Kidney (tissue), 13 donors: ENCODE measurements at regions not wholly inside any gene's neighbourhood (a gene's known extent, or its start where the extent isn't known, plus 50 kb on each side); places are given as distances from the start of the nearest gene placed in this dataset.
A peak's percentile ranks its signal among the peaks of the same experiment; 100 is the strongest.

Experiments
- DNase-seq, 5 donors: peaks; one replicate each; pipeline ENCODE4 v3.0.0-alpha.2; 2013 to 2020
- FAIRE-seq: peaks from 2 replicates; lab custom pipeline; 2012; peaks lifted over from hg19 to GRCh38; lab: Jason Lieb, UNC
- H3K27ac ChIP-seq, 2 donors: one replicate each; pipeline ENCODE4 v1.7.0; 2013; ENCODE audit warnings: low read depth in 2 of 2, low read length in 2 of 2, inconsistent platforms in 1 of 2
- H3K27me3 ChIP-seq: one replicate; pipeline ENCODE4 v1.7.1; 2013; ENCODE audit warnings: low read length, inconsistent platforms; ENCODE audit not compliant: control insufficient read depth, insufficient read depth
- H3K36me3 ChIP-seq, 3 donors: one replicate each; pipeline versions ENCODE4 v1.7.0 to v1.7.1; 2013; ENCODE audit warnings: low read length in 3 of 3, control low read depth in 1 of 3, inconsistent platforms in 1 of 3; ENCODE audit not compliant: insufficient read depth in 3 of 3, control insufficient read depth in 2 of 3
- H3K4me1 ChIP-seq, 3 donors: one replicate each; pipeline versions ENCODE4 v1.7.0 to v1.7.1; 2013; ENCODE audit warnings: low read length in 3 of 3, inconsistent platforms in 1 of 3, low read depth in 1 of 3; ENCODE audit not compliant: control insufficient read depth in 2 of 3, insufficient read depth in 2 of 3
- H3K4me3 ChIP-seq, 3 donors: one replicate each; pipeline versions ENCODE4 v1.7.0 to v1.8.1; 2013; ENCODE audit warnings: low read length in 3 of 3, control low read depth in 1 of 3, inconsistent platforms in 1 of 3
- H3K9ac ChIP-seq, 3 donors: one replicate each; pipeline versions ENCODE4 v1.7.0 to v1.7.1; 2013; ENCODE audit warnings: low read length in 3 of 3, control low read depth in 1 of 3, inconsistent platforms in 1 of 3
- H3K9me3 ChIP-seq, 3 donors: one replicate each; pipeline versions ENCODE4 v1.7.0 to v1.7.1; 2013; ENCODE audit warnings: low read length in 3 of 3, control low read depth in 1 of 3, inconsistent platforms in 1 of 3; ENCODE audit not compliant: control insufficient read depth in 2 of 3, insufficient read depth in 1 of 3
- intact Hi-C: fragments of 100-400 bp; cut with DNase I; formaldehyde crosslinking; loops from one replicate; pipeline ENCODE4 v1.11.1; 2022
- TF ChIP-seq, protein P1 (sequence below): IDR thresholded peaks from 3 replicates; pipeline ENCODE4 v1.5.1; 2012; ENCODE audit warnings: mild to moderate bottlenecking, moderate library complexity, borderline replicate concordance; ENCODE audit not compliant: insufficient read depth; ENCODE audit errors: extremely low read depth
- donor health status: control.
- donor health status: control.
- donor health status: control.
- donor health status: control.
- donor health status: control.
- donor health status: DM: yes; HTN: yes; CAD: no.
- donor health status: Normal renal cell carcinoma (clear cell type).

DNA sequence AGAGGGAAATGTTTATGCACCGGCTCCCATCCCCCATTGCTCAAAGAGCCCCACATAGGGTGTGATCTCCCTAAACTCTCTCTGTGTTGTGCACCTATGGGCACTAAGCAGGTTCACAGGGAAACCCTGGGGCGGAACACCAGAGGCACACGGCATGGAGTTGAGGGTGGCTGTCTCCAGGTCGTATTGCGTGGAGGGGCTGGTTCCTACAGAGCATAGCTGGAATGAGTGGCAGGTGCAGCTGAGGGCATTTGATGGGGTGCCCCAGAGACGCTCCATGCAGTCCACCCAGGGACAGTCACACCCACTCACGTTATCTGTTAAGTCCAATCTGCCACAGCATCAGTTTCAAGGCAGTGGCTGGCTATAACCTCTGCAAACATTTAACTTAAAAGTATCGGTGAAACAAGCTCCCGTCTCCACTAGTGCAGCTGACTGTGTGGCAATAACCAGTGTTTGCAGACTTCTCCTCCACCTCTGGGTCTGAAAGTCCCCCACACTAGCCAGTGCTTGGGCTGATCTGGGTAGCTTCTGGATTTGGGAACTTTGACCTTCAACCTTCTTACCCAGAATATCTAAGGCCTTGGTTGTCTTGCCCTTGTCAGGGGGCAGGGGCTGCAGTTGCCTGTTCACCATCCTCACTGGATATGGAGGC is 249.2 kb upstream of the ZNF32 start:
- TF ChIP-seq, protein P1, sequence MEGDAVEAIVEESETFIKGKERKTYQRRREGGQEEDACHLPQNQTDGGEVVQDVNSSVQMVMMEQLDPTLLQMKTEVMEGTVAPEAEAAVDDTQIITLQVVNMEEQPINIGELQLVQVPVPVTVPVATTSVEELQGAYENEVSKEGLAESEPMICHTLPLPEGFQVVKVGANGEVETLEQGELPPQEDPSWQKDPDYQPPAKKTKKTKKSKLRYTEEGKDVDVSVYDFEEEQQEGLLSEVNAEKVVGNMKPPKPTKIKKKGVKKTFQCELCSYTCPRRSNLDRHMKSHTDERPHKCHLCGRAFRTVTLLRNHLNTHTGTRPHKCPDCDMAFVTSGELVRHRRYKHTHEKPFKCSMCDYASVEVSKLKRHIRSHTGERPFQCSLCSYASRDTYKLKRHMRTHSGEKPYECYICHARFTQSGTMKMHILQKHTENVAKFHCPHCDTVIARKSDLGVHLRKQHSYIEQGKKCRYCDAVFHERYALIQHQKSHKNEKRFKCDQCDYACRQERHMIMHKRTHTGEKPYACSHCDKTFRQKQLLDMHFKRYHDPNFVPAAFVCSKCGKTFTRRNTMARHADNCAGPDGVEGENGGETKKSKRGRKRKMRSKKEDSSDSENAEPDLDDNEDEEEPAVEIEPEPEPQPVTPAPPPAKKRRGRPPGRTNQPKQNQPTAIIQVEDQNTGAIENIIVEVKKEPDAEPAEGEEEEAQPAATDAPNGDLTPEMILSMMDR = no peak
- DNase-seq = no peak

DNA sequence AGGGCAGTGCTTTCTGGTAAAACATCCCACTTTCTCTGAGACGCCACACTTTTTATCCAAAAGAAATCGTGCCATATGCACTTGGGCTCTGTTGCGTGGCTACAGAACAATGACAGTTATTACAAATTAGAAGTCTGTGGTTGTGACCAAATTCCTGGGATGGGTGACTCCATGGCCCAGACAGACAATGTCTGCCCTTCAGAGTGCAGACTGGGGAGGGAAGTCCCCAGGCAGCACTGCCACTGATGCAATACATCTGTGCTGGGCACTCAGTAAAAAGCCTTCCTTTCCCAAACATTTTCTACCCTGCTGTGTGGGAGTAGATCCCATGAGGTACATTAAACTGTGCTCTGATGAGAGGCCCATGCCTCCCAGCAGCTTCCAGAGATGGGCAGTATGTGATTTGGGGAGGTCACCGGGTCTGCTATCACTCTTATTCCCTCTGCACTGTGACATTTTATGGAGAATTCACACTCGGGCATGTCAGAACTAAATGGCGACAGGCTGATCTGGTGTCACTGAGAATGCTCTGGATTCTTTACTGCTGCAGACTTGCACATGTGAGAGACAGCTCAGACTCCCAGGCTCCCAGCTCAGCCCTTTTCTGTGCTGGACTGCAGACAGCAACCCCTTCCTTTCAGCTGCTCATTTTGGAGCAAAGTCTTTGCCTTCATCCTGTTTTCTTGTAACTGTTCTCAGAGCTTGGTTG is 243.5 kb upstream of the ZNF32 start:
- Histone ChIP-seq H3K36me3 (no peaks in the 10 kb centered on the region), H3K9ac (no peak overlapping the region), H3K27ac (no peak overlapping the region), H3K9me3 (no peaks in the 10 kb centered on the region), H3K4me3 (no peak overlapping the region), H3K27me3 (no peaks in the 10 kb centered on the region), H3K4me1 (peaks cover 0 to 2% (median 0%) of the 10 kb centered on the region in 3 donors)
- FAIRE-seq (no peak), DNase-seq (peak in 4 of 5 donors; percentile 65 to 86 (median 81))
- TF ChIP-seq, protein P1 = no peak
- intact Hi-C loops = no loop called here

More for the DNA sequence above, 249.2 kb upstream of the ZNF32 start:
- no peak overlapping the region for H3K9ac ChIP-seq
- H3K9me3 ChIP-seq = no peaks in the 10 kb centered on the region
- H3K36me3 ChIP-seq = no peaks in the 10 kb centered on the region
- H3K27ac ChIP-seq = no peak overlapping the region
- peaks cover 0 to 4% (median 0%) of the 10 kb centered on the region in 3 donors for H3K4me1 ChIP-seq
- no peaks in the 10 kb centered on the region for H3K27me3 ChIP-seq
- H3K4me3 ChIP-seq = no peak overlapping the region
- intact Hi-C loops = no loop called here
- FAIRE-seq = no peak

DNA sequence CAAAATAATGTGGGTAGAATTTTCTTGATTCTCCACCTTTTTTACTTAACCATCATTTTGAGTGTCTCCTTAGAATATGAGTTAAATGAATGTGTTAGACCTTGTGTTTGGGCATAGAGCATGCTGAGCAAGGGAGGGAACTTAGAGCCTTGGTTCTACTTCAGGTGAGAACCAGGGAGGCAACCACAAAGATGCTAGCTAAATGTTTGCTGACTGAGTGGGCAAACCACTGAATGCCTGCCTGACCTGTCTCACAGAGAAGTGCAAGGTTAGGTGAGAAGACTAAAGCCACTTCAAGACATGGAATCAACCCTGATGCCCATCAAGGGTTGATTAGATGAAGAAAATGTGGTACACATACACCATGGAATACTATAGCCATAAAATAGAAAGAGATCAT is 242.6 kb upstream of the ZNF32 start:
- FAIRE-seq = no peak
- intact Hi-C loops = no loop called here

More for the DNA sequence above, 242.6 kb upstream of the ZNF32 start:
- Histone ChIP-seq H3K4me3 (no peak overlapping the region), H3K36me3 (no peaks in the 10 kb centered on the region), H3K4me1 (peaks cover 0 to 2% (median 0%) of the 10 kb centered on the region in 3 donors), H3K27ac (no peak overlapping the region), H3K9me3 (no peaks in the 10 kb centered on the region), H3K27me3 (no peaks in the 10 kb centered on the region), H3K9ac (no peak overlapping the region)
- no peak for DNase-seq
- TF ChIP-seq, protein P1 = no peak
